GM12878 (cell line): ENCODE measurements at regions not wholly inside any gene's neighbourhood (a gene's known extent, or its start where the extent isn't known, plus 50 kb on each side); places are given as distances from the start of the nearest gene placed in this dataset.

Experiments used
- ATAC-seq: fragments of 200-7000 bp; cut with Tn5 transposase; 3 replicates; pipeline ENCODE4 v1.9.1; 2020; ENCODE audit warnings: mild to moderate bottlenecking, moderate library complexity
- BruUV-seq: library from RNA; stranded (reverse); fragments of 400-500 nt; replicated peaks from 2 replicates; lab custom pipeline; 2021; lab: Mats Ljungman, UMichigan
- CTCF ChIA-PET: fragments of 300-600 bp; sonication (Branson Sonifier 250); formaldehyde crosslinking; extraction: SDS; loops from one replicate; lab custom pipeline; 2021; ENCODE audit warnings: inconsistent platforms; lab: Yijun Ruan, JAX
- POLR2A ChIA-PET: fragments of 350-600 bp; formaldehyde crosslinking; extraction: SDS; loops from one replicate; lab custom pipeline; 2021; ENCODE audit warnings: inconsistent platforms; lab: Charles Lee
- RAD21 ChIA-PET: fragments of 300-600 bp; sonication (Branson Sonifier 250); formaldehyde crosslinking; loops from one replicate; lab custom pipeline; 2023; ENCODE audit warnings: antibody characterized with exemption; ENCODE audit not compliant: unreplicated experiment; lab: Charles Lee
- SMC1A ChIA-PET: fragments of 300-600 bp; sonication (Branson Sonifier 250); formaldehyde crosslinking; loops from one replicate; lab custom pipeline; 2023; ENCODE audit not compliant: unreplicated experiment, uncharacterized antibody; lab: Charles Lee
- DNase-seq: peaks from one replicate; pipeline ENCODE4 v3.0.0-alpha.2; 2011; ENCODE audit warnings: low read depth, low spot score
- FAIRE-seq: peaks from 3 replicates; lab custom pipeline; 2011; peaks lifted over from hg19 to GRCh38; lab: Jason Lieb, UNC
- H2AFZ ChIP-seq: 2 replicates; pipeline ENCODE4 v1.6.0; 2011; ENCODE audit warnings: low read depth, low read length, control low read depth; ENCODE audit not compliant: control insufficient read depth
- H3K27ac ChIP-seq: 2 replicates; pipeline ENCODE4 v1.5.1; 2011; ENCODE audit warnings: control low read depth; ENCODE audit not compliant: control insufficient read depth, insufficient read depth
- H3K27me3 ChIP-seq, 2 experiments: replicated peaks in 1 of 2; 2 replicates each; pipeline versions ENCODE4 v1.6.0 to v1.6.1; 2011; ENCODE audit warnings: low read length in 1 of 2; ENCODE audit not compliant: control insufficient read depth in 2 of 2, insufficient read depth in 2 of 2
- H3K36me3 ChIP-seq, 2 experiments: 2 replicates each; pipeline ENCODE4 v1.5.1; 2011; ENCODE audit warnings: low read length in 1 of 2; ENCODE audit not compliant: control insufficient read depth in 2 of 2, insufficient read depth in 2 of 2
- H3K4me1 ChIP-seq: 2 replicates; pipeline ENCODE4 v1.6.1; 2011; ENCODE audit warnings: mild to moderate bottlenecking, low read length, moderate library complexity, mixed read lengths; ENCODE audit not compliant: control insufficient read depth, insufficient read depth
- H3K4me2 ChIP-seq: 2 replicates; pipeline ENCODE4 v1.6.0; 2011; ENCODE audit warnings: control low read depth; ENCODE audit not compliant: control insufficient read depth, insufficient read depth
- H3K4me3 ChIP-seq: fragments of 200-600 bp; sonication (generic); 2 replicates; pipeline ENCODE4 v1.5.1; 2016
- H3K79me2 ChIP-seq: 2 replicates; pipeline ENCODE4 v1.6.0; 2011; ENCODE audit warnings: low read length; ENCODE audit not compliant: control insufficient read depth, insufficient read depth
- H3K9ac ChIP-seq: 2 replicates; pipeline ENCODE4 v1.8.0; 2011; ENCODE audit warnings: low read length, control low read depth, mixed read lengths; ENCODE audit not compliant: control insufficient read depth, insufficient read depth
- H3K9me3 ChIP-seq: replicated peaks from 3 replicates; pipeline ENCODE4 v1.5.1; 2011; ENCODE audit warnings: mild to moderate bottlenecking, low read length; ENCODE audit not compliant: control insufficient read depth, insufficient read depth
- H4K20me1 ChIP-seq: 2 replicates; pipeline ENCODE4 v1.6.0; 2011; ENCODE audit not compliant: control insufficient read depth, insufficient read depth
- ATF3 ChIP-seq: IDR thresholded peaks from 2 replicates; pipeline ENCODE4 v1.6.1; 2011; ENCODE audit warnings: low read depth, mild to moderate bottlenecking, low read length, moderate library complexity, borderline replicate concordance; ENCODE audit errors: extremely low read depth
- CHD1 ChIP-seq: IDR thresholded peaks from 2 replicates; pipeline ENCODE4 v1.6.1; 2012; ENCODE audit warnings: low read depth, low read length, improper control_type of control experiment
- CHD4 ChIP-seq: fragments of 200-600 bp; sonication (generic); IDR thresholded peaks from 2 replicates; pipeline ENCODE4 v1.6.1; 2016; ENCODE audit warnings: mild to moderate bottlenecking
- CTCF ChIP-seq, 3 experiments: IDR thresholded peaks in 2 of 3; conservative IDR thresholded peaks in 1 of 3; 2 replicates each; pipeline ENCODE4 v1.5.1; 2011; ENCODE audit warnings: low read depth in 3 of 3, low read length in 3 of 3, mild to moderate bottlenecking in 3 of 3, control low read depth in 2 of 3, moderate library complexity in 2 of 3, inconsistent platforms in 1 of 3, mixed read lengths in 1 of 3; ENCODE audit not compliant: control insufficient read depth in 2 of 3, insufficient read depth in 1 of 3; ENCODE audit errors: extremely low read depth in 1 of 3
- HDAC2 ChIP-seq: fragments of 200-600 bp; sonication (generic); IDR thresholded peaks from 2 replicates; pipeline ENCODE4 v1.6.1; 2017
- NFYB ChIP-seq: IDR thresholded peaks from 2 replicates; pipeline ENCODE4 v1.6.1; 2011; ENCODE audit warnings: low read depth, mild to moderate bottlenecking, low read length, improper control_type of control experiment, moderate library complexity; ENCODE audit not compliant: insufficient read depth
- NR2F1 ChIP-seq: fragments of 450-650 bp; conservative IDR thresholded peaks from 2 replicates; pipeline ENCODE4 v1.6.1; 2017; ENCODE audit warnings: mild to moderate bottlenecking
- RFX5 ChIP-seq: IDR thresholded peaks from 2 replicates; pipeline ENCODE4 v1.6.1; 2011; ENCODE audit warnings: low read depth, low read length, improper control_type of control experiment
- SREBF1 ChIP-seq: IDR thresholded peaks from 2 replicates; pipeline ENCODE4 v1.6.1; 2012; ENCODE audit warnings: mild to moderate bottlenecking, low read length
- YBX1 ChIP-seq: fragments of 450-650 bp; IDR thresholded peaks from 2 replicates; pipeline ENCODE4 v1.6.1; 2016; ENCODE audit warnings: antibody characterized with exemption
- ZNF24 ChIP-seq: fragments of 450-650 bp; IDR thresholded peaks from 2 replicates; pipeline ENCODE4 v1.6.1; 2017; ENCODE audit warnings: antibody characterized with exemption, mild to moderate bottlenecking
- ZNF622 ChIP-seq: fragments of 450-650 bp; IDR thresholded peaks from 2 replicates; pipeline ENCODE4 v1.6.1; 2017; ENCODE audit warnings: mild to moderate bottlenecking, inconsistent platforms
- WGBS: methylation state at CpG from one replicate; pipeline ENCODE4 v1.1.6; 2016; ENCODE audit warnings: low lambda C conversion rate; ENCODE audit not compliant: insufficient replicate concordance, insufficient coverage; ENCODE audit errors: missing lambda C conversion rate; 5-methylcytosine and 5-hydroxymethylcytosine counted together
- in situ Hi-C: fragments of 300-500 bp; cut with MboI; formaldehyde crosslinking; loops from 9 replicates; pipeline ENCODE4 v1.14.3; 2018; ENCODE audit warnings: mixed read lengths
- intact Hi-C: fragments of 100-400 bp; cut with micrococcal nuclease; formaldehyde crosslinking; loops from one replicate; pipeline ENCODE4 v1.14.2; 2022; ENCODE audit not compliant: unreplicated experiment
- TF ChIP-seq, protein P1 (sequence below): fragments of 450-650 bp; IDR thresholded peaks from 2 replicates; pipeline ENCODE4 v1.6.1; 2017; ENCODE audit warnings: mild to moderate bottlenecking, moderate library complexity
- TF ChIP-seq, protein P2 (sequence below): fragments of 450-650 bp; IDR thresholded peaks from 2 replicates; pipeline ENCODE4 v1.6.1; 2017; ENCODE audit warnings: mild to moderate bottlenecking, low read depth, inconsistent platforms; ENCODE audit not compliant: poor library complexity, severe bottlenecking

DNA sequence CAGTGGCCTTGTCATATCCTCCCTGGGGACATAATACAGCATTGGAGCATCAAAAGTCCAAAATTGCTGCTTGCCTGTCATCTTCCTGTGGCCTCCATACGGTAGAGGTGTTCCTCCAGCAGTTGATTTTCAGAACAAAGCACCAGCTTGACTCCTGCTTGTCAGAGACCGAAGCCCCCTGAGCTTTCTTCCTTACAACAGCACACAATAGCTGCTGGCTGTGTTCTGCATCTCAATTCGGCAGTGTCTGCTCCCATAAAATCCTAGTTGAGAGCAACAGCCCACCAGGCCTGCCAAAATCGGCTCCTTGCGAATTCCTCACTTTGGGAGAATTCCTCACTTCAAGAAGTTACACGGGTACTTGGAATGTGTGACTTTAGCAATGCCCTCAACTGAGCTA is 372.9 kb downstream of the SAMD5 start (continued):
- TF ChIP-seq, protein P1, sequence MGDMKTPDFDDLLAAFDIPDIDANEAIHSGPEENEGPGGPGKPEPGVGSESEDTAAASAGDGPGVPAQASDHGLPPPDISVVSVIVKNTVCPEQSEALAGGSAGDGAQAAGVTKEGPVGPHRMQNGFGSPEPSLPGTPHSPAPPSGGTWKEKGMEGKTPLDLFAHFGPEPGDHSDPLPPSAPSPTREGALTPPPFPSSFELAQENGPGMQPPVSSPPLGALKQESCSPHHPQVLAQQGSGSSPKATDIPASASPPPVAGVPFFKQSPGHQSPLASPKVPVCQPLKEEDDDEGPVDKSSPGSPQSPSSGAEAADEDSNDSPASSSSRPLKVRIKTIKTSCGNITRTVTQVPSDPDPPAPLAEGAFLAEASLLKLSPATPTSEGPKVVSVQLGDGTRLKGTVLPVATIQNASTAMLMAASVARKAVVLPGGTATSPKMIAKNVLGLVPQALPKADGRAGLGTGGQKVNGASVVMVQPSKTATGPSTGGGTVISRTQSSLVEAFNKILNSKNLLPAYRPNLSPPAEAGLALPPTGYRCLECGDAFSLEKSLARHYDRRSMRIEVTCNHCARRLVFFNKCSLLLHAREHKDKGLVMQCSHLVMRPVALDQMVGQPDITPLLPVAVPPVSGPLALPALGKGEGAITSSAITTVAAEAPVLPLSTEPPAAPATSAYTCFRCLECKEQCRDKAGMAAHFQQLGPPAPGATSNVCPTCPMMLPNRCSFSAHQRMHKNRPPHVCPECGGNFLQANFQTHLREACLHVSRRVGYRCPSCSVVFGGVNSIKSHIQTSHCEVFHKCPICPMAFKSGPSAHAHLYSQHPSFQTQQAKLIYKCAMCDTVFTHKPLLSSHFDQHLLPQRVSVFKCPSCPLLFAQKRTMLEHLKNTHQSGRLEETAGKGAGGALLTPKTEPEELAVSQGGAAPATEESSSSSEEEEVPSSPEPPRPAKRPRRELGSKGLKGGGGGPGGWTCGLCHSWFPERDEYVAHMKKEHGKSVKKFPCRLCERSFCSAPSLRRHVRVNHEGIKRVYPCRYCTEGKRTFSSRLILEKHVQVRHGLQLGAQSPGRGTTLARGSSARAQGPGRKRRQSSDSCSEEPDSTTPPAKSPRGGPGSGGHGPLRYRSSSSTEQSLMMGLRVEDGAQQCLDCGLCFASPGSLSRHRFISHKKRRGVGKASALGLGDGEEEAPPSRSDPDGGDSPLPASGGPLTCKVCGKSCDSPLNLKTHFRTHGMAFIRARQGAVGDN = no peak

GRCh38 chr6:147888374-147888773 is 379.9 kb downstream of the SAMD5 start:
- H3K4me3 ChIP-seq = no peak overlapping the region
- H2AFZ ChIP-seq = no peak overlapping the region
- H3K79me2 ChIP-seq = no peaks in the 10 kb centered on the region
- ChIA-PET RAD21 (no interaction called here), CTCF (no interaction called here), POLR2A (no interaction called here), SMC1A (no interaction called here)
- no peak overlapping the region for H3K4me2 ChIP-seq
- no peak overlapping the region for H3K27ac ChIP-seq
- DNase-seq = no peak
- in situ Hi-C loops = no loop called here
- WGBS = 0% methylated on average over 2 of the region's 2 CpGs
- no peaks in the 10 kb centered on the region for H3K4me1 ChIP-seq
- no peak overlapping the region for H3K9ac ChIP-seq
- intact Hi-C loops = no loop called here
- FAIRE-seq = no peak
- no peak for ATAC-seq
- H3K27me3 ChIP-seq = no peaks in the 10 kb centered on the region
- no peaks in the 10 kb centered on the region for H4K20me1 ChIP-seq
- H3K9me3 ChIP-seq = no peaks in the 10 kb centered on the region
- H3K36me3 ChIP-seq = no peaks in the 10 kb centered on the region
- BruUV-seq = no TSS peak
- TF ChIP-seq ZNF24 (no peak), NFYB (no peak), ZNF622 (no peak), CHD4 (no peak), HDAC2 (no peak), CTCF (IDR thresholded peaks at IDR 0.05 in 2 of 3, conservative IDR thresholded peaks at IDR 0.05 in 1 of 3; ENCODE audit: control insufficient read depth in 2 of 3, extremely low read depth in 1 of 3, insufficient read depth in 1 of 3, low read depth in 3 of 3, low read length in 3 of 3) (no peak), SREBF1 (no peak), NR2F1 (no peak), RFX5 (no peak), CHD1 (no peak), YBX1 (no peak), ATF3 (no peak)
- TF ChIP-seq, protein P2, sequence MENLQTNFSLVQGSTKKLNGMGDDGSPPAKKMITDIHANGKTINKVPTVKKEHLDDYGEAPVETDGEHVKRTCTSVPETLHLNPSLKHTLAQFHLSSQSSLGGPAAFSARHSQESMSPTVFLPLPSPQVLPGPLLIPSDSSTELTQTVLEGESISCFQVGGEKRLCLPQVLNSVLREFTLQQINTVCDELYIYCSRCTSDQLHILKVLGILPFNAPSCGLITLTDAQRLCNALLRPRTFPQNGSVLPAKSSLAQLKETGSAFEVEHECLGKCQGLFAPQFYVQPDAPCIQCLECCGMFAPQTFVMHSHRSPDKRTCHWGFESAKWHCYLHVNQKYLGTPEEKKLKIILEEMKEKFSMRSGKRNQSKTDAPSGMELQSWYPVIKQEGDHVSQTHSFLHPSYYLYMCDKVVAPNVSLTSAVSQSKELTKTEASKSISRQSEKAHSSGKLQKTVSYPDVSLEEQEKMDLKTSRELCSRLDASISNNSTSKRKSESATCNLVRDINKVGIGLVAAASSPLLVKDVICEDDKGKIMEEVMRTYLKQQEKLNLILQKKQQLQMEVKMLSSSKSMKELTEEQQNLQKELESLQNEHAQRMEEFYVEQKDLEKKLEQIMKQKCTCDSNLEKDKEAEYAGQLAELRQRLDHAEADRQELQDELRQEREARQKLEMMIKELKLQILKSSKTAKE = no peak
